ENCODE measurements at regions not wholly inside any gene's neighbourhood (a gene's known extent, or its start where the extent isn't known, plus 50 kb on each side); places are given as distances from the start of the nearest gene placed in this dataset.

GRCh38 chr3:117914540-117915100 is 1120.0 kb downstream of the IGSF11 start:
- H3K27me3 ChIP-seq (ENCODE audit: insufficient read depth, low read length, poor library complexity, severe bottlenecking) = no peaks in the 10 kb centered on the region
- Mint-ChIP-seq H3K27me3 (no peaks in the 10 kb centered on the region), H3K36me3 (no peaks in the 10 kb centered on the region), H3K27ac (no peak overlapping the region), H3K4me1 (no peaks in the 10 kb centered on the region), H3K4me3 (no peak overlapping the region), H3K9me3 (peaks cover 0 to 6% (median 3%) of the 10 kb centered on the region in 5 donors)
- no peaks in the 10 kb centered on the region for H3K4me1 ChIP-seq (ENCODE audit: insufficient read depth, low read length)
- no peak for DNase-seq
- ChIA-PET CTCF (no interaction called here), POLR2A (no interaction called here)
- H3K9me3 ChIP-seq (ENCODE audit: low read length) = no peaks in the 10 kb centered on the region
- H3K27ac ChIP-seq (ENCODE audit: low read depth, low read length) = no peak overlapping the region
- H3K36me3 ChIP-seq (ENCODE audit: insufficient read depth, low read length) = no peaks in the 10 kb centered on the region
- no peak overlapping the region for H3K4me3 ChIP-seq (ENCODE audit: low read length)

GRCh38 chr3:117916839-117917238 is 1117.8 kb downstream of the IGSF11 start:
- H3K36me3 ChIP-seq (ENCODE audit: insufficient read depth, low read length) = no peaks in the 10 kb centered on the region
- Mint-ChIP-seq H3K36me3 (no peaks in the 10 kb centered on the region), H3K4me3 (no peak overlapping the region), H3K27me3 (no peaks in the 10 kb centered on the region), H3K4me1 (no peaks in the 10 kb centered on the region), H3K9me3 (peaks cover 0 to 7% (median 3%) of the 10 kb centered on the region in 5 donors), H3K27ac (no peak overlapping the region)
- no peak overlapping the region for H3K4me3 ChIP-seq (ENCODE audit: low read length)
- no peaks in the 10 kb centered on the region for H3K9me3 ChIP-seq (ENCODE audit: low read length)
- no peaks in the 10 kb centered on the region for H3K27me3 ChIP-seq (ENCODE audit: insufficient read depth, low read length, poor library complexity, severe bottlenecking)
- no peaks in the 10 kb centered on the region for H3K4me1 ChIP-seq (ENCODE audit: insufficient read depth, low read length)
- POLR2A ChIA-PET = no interaction called here
- H3K27ac ChIP-seq (ENCODE audit: low read depth, low read length) = no peak overlapping the region
- no peak for DNase-seq
- CTCF ChIA-PET = no interaction called here

GRCh38 chr3:117919621-117920020 is 1115.0 kb downstream of the IGSF11 start:
- no peak overlapping the region for H3K4me3 Mint-ChIP-seq
- Histone ChIP-seq H3K9me3 (ENCODE audit: low read length) (no peaks in the 10 kb centered on the region), H3K27me3 (ENCODE audit: insufficient read depth, low read length, poor library complexity, severe bottlenecking) (no peaks in the 10 kb centered on the region), H3K36me3 (ENCODE audit: insufficient read depth, low read length) (no peaks in the 10 kb centered on the region), H3K4me1 (ENCODE audit: insufficient read depth, low read length) (no peaks in the 10 kb centered on the region), H3K4me3 (ENCODE audit: low read length) (no peak overlapping the region), H3K27ac (ENCODE audit: low read depth, low read length) (no peak overlapping the region)
- CTCF ChIA-PET = no interaction called here
- no peaks in the 10 kb centered on the region for H3K4me1 Mint-ChIP-seq
- DNase-seq = no peak
- H3K27ac Mint-ChIP-seq = no peak overlapping the region
- POLR2A ChIA-PET = no interaction called here
- no peaks in the 10 kb centered on the region for H3K27me3 Mint-ChIP-seq
- H3K36me3 Mint-ChIP-seq = no peaks in the 10 kb centered on the region
- peaks cover 0 to 7% (median 2%) of the 10 kb centered on the region in 5 donors for H3K9me3 Mint-ChIP-seq

- no peaks in the 10 kb centered on the region for H3K4me1 Mint-ChIP-seq
- ChIA-PET POLR2A (no interaction called here), CTCF (no interaction called here)
- Histone ChIP-seq H3K27me3 (ENCODE audit: insufficient read depth, low read length, poor library complexity, severe bottlenecking) (no peaks in the 10 kb centered on the region), H3K36me3 (ENCODE audit: insufficient read depth, low read length) (no peaks in the 10 kb centered on the region), H3K9me3 (ENCODE audit: low read length) (no peaks in the 10 kb centered on the region), H3K4me1 (ENCODE audit: insufficient read depth, low read length) (no peaks in the 10 kb centered on the region), H3K27ac (ENCODE audit: low read depth, low read length) (no peak overlapping the region), H3K4me3 (ENCODE audit: low read length) (no peak overlapping the region)
- no peaks in the 10 kb centered on the region for H3K36me3 Mint-ChIP-seq
- H3K4me3 Mint-ChIP-seq = no peak overlapping the region
- DNase-seq = no peak
- H3K9me3 Mint-ChIP-seq = peaks cover 0 to 7% (median 2%) of the 10 kb centered on the region in 5 donors
- H3K27me3 Mint-ChIP-seq = no peaks in the 10 kb centered on the region
- H3K27ac Mint-ChIP-seq = no peak overlapping the region
These were observed 1114.3 kb downstream of the IGSF11 start for GRCh38 chr3:117920253-117920898.

GRCh38 chr3:117921411-117921810 is 1113.2 kb downstream of the IGSF11 start:
- H3K9me3 ChIP-seq (ENCODE audit: low read length) = no peaks in the 10 kb centered on the region
- no peaks in the 10 kb centered on the region for H3K27me3 ChIP-seq (ENCODE audit: insufficient read depth, low read length, poor library complexity, severe bottlenecking)
- no peak overlapping the region for H3K27ac Mint-ChIP-seq
- H3K4me1 ChIP-seq (ENCODE audit: insufficient read depth, low read length) = no peaks in the 10 kb centered on the region
- H3K4me3 Mint-ChIP-seq = no peak overlapping the region
- H3K4me3 ChIP-seq (ENCODE audit: low read length) = no peak overlapping the region
- H3K36me3 Mint-ChIP-seq = no peaks in the 10 kb centered on the region
- ChIA-PET POLR2A (no interaction called here), CTCF (no interaction called here)
- no peaks in the 10 kb centered on the region for H3K27me3 Mint-ChIP-seq
- no peaks in the 10 kb centered on the region for H3K4me1 Mint-ChIP-seq
- H3K27ac ChIP-seq (ENCODE audit: low read depth, low read length) = no peak overlapping the region
- peaks cover 0 to 6% (median 4%) of the 10 kb centered on the region in 5 donors for H3K9me3 Mint-ChIP-seq
- DNase-seq = no peak
- H3K36me3 ChIP-seq (ENCODE audit: insufficient read depth, low read length) = no peaks in the 10 kb centered on the region

GRCh38 chr3:117922039-117922438 is 1112.6 kb downstream of the IGSF11 start:
- H3K27me3 Mint-ChIP-seq = no peaks in the 10 kb centered on the region
- no peaks in the 10 kb centered on the region for H3K27me3 ChIP-seq (ENCODE audit: insufficient read depth, low read length, poor library complexity, severe bottlenecking)
- H3K4me3 Mint-ChIP-seq = no peak overlapping the region
- H3K36me3 ChIP-seq (ENCODE audit: insufficient read depth, low read length) = no peaks in the 10 kb centered on the region
- no peak for DNase-seq
- H3K9me3 Mint-ChIP-seq = peaks cover 0 to 6% (median 3%) of the 10 kb centered on the region in 5 donors
- no peak overlapping the region for H3K4me3 ChIP-seq (ENCODE audit: low read length)
- no peaks in the 10 kb centered on the region for H3K4me1 Mint-ChIP-seq
- H3K27ac Mint-ChIP-seq = no peak overlapping the region
- CTCF ChIA-PET = no interaction called here
- H3K36me3 Mint-ChIP-seq = no peaks in the 10 kb centered on the region
- no peak overlapping the region for H3K27ac ChIP-seq (ENCODE audit: low read depth, low read length)
- POLR2A ChIA-PET = no interaction called here
- no peaks in the 10 kb centered on the region for H3K4me1 ChIP-seq (ENCODE audit: insufficient read depth, low read length)
- no peaks in the 10 kb centered on the region for H3K9me3 ChIP-seq (ENCODE audit: low read length)

- Histone ChIP-seq H3K4me1 (ENCODE audit: insufficient read depth, low read length) (no peaks in the 10 kb centered on the region), H3K36me3 (ENCODE audit: insufficient read depth, low read length) (no peaks in the 10 kb centered on the region), H3K9me3 (ENCODE audit: low read length) (no peaks in the 10 kb centered on the region), H3K27ac (ENCODE audit: low read depth, low read length) (no peak overlapping the region), H3K4me3 (ENCODE audit: low read length) (no peak overlapping the region), H3K27me3 (ENCODE audit: insufficient read depth, low read length, poor library complexity, severe bottlenecking) (no peaks in the 10 kb centered on the region)
- Mint-ChIP-seq H3K36me3 (no peaks in the 10 kb centered on the region), H3K9me3 (peaks cover 0 to 7% (median 4%) of the 10 kb centered on the region in 5 donors), H3K27me3 (no peaks in the 10 kb centered on the region), H3K4me3 (no peak overlapping the region), H3K4me1 (no peaks in the 10 kb centered on the region), H3K27ac (no peak overlapping the region)
- DNase-seq = no peak
- CTCF ChIA-PET = no interaction called here
- POLR2A ChIA-PET = no interaction called here
These were observed 1107.8 kb downstream of the IGSF11 start for GRCh38 chr3:117926819-117927218.

GRCh38 chr3:117927825-117928224 is 1106.8 kb downstream of the IGSF11 start:
- H3K9me3 ChIP-seq (ENCODE audit: low read length) = no peaks in the 10 kb centered on the region
- no peaks in the 10 kb centered on the region for H3K4me1 Mint-ChIP-seq
- no peaks in the 10 kb centered on the region for H3K36me3 Mint-ChIP-seq
- H3K4me1 ChIP-seq (ENCODE audit: insufficient read depth, low read length) = no peaks in the 10 kb centered on the region
- no peaks in the 10 kb centered on the region for H3K27me3 ChIP-seq (ENCODE audit: insufficient read depth, low read length, poor library complexity, severe bottlenecking)
- ChIA-PET CTCF (no interaction called here), POLR2A (no interaction called here)
- H3K27ac ChIP-seq (ENCODE audit: low read depth, low read length) = no peak overlapping the region
- no peak overlapping the region for H3K4me3 ChIP-seq (ENCODE audit: low read length)
- no peaks in the 10 kb centered on the region for H3K27me3 Mint-ChIP-seq
- H3K27ac Mint-ChIP-seq = no peak overlapping the region
- no peaks in the 10 kb centered on the region for H3K36me3 ChIP-seq (ENCODE audit: insufficient read depth, low read length)
- peaks cover 0 to 7% (median 4%) of the 10 kb centered on the region in 5 donors for H3K9me3 Mint-ChIP-seq
- no peak overlapping the region for H3K4me3 Mint-ChIP-seq
- no peak for DNase-seq

Data from CD8-positive, alpha-beta memory T cell (primary cell).